ENCODE measurements at regions not wholly inside any gene's neighbourhood (a gene's known extent, or its start where the extent isn't known, plus 50 kb on each side); places are given as distances from the start of the nearest gene placed in this dataset.
A peak's percentile ranks its signal among the peaks of the same experiment; 100 is the strongest.

- TF ChIP-seq SRSF4 (IDR thresholded peaks at IDR 0.05; ENCODE audit: low read depth, low read length, poor library complexity, severe bottlenecking) (no peak), ZNF3 (CRISPR knock-in tag; IDR thresholded peaks at IDR 0.05) (no peak), ZNF446 (CRISPR knock-in tag; IDR thresholded peaks at IDR 0.05) (no peak), STAG1 (CRISPR knock-in tag; IDR thresholded peaks at IDR 0.05) (peak; percentile 27; the same call in 1 of the 2 replicates), SMC3 (IDR thresholded peaks at IDR 0.05; ENCODE audit: low read length) (0 out of 2 replicates have a peak, but pooled peaks have one; percentile 35), CTCF (CRISPR knock-in tag; IDR thresholded peaks at IDR 0.05) (peak; percentile 31), PTBP1 (IDR thresholded peaks at IDR 0.05; ENCODE audit: low read depth, low read length, poor library complexity, severe bottlenecking) (no peak)
- Histone ChIP-seq H3K9me3 (ENCODE audit: low read length) (no peaks in the 10 kb centered on the region), H3K79me2 (ENCODE audit: insufficient read depth, low read length) (no peaks in the 10 kb centered on the region), H3K27me3 (ENCODE audit: control insufficient read depth in 1 of 2, insufficient read depth in 2 of 2, low read length in 2 of 2) (no peaks in the 10 kb centered on the region), H3K4me3 (replicated peaks in 1 of 3; ENCODE audit: insufficient read depth in 1 of 3, low read depth in 2 of 3, low read length in 3 of 3) (no peak overlapping the region), H2AFZ (ENCODE audit: low read length) (no peak overlapping the region), H3K4me2 (ENCODE audit: low read depth, low read length) (no peak overlapping the region), H3K9ac (ENCODE audit: insufficient read depth, low read depth, low read length) (no peak overlapping the region), H3K36me3 (replicated peaks in 1 of 2; ENCODE audit: control insufficient read depth in 1 of 2, insufficient read depth in 2 of 2, low read length in 2 of 2) (no peaks in the 10 kb centered on the region), H3K27ac (ENCODE audit: extremely low read length, insufficient read depth, low read length) (no peak overlapping the region), H3K4me1 (ENCODE audit: insufficient read depth, low read length) (no peaks in the 10 kb centered on the region), H4K20me1 (ENCODE audit: insufficient read depth, low read length) (no peaks in the 10 kb centered on the region)
- no TSS peak for BruUV-seq (replicated peaks)
- FAIRE-seq (peak; percentile 52), ATAC-seq (peak; percentile 51; the same call in 2 of the 3 replicates), DNase-seq (ENCODE audit: low spot score) (peak; percentile 18)
- ChIA-PET POLR2A (no interaction called here), CTCF (ENCODE audit: low intra/inter-chr PET ratio, low total read pairs) (interaction anchor here (1.2 kb wide), 1 partner anchor 744 kb away, joined by 3 read pairs; the partner anchor contains the start of gene HCN1)
- in situ Hi-C loops (cut with HindIII; ENCODE audit: extremely low pct_ligation_motif_present, low pct_unique_long_range_greater_than_20kb) = no loop called here
- intact Hi-C loops (cut with micrococcal nuclease; ENCODE audit: unreplicated experiment) = loop anchor here (1.0 kb wide), 1 partner anchor 569 kb away; no protein-coding TSS in a partner anchor
- 0% methylated on average over 1 of the region's 1 CpG for WGBS (ENCODE audit: low lambda C conversion rate)
Measured at GRCh38 chr5:44952376-44952775, 143.6 kb downstream of the MRPS30 start.

- BruUV-seq (replicated peaks) = no TSS peak
- TF ChIP-seq CEBPZ (IDR thresholded peaks at IDR 0.05; ENCODE audit: low read length) = no peak
- no peak for TF ChIP-seq BORCS8-MEF2B (CRISPR knock-in tag; IDR thresholded peaks at IDR 0.05)
- no peak for TF ChIP-seq FOSL2 (CRISPR knock-in tag; IDR thresholded peaks at IDR 0.05)
- no peak for TF ChIP-seq SETDB1 (CRISPR knock-in tag; IDR thresholded peaks at IDR 0.05; ENCODE audit: borderline replicate concordance)
- TF ChIP-seq NKX3-1 (CRISPR knock-in tag; IDR thresholded peaks at IDR 0.05) = no peak
- TF ChIP-seq FIP1L1 (IDR thresholded peaks at IDR 0.05; ENCODE audit: borderline replicate concordance, insufficient read depth, low read depth, low read length) = no peak
- no peak for TF ChIP-seq MTF1 (CRISPR knock-in tag; IDR thresholded peaks at IDR 0.05)
- no peak for TF ChIP-seq ZNF776 (CRISPR knock-in tag; IDR thresholded peaks at IDR 0.05)
- TF ChIP-seq ZKSCAN8 (CRISPR knock-in tag; IDR thresholded peaks at IDR 0.05; ENCODE audit: borderline replicate concordance) = no peak
Measured at GRCh38 chr5:44953078-44953477, 144.3 kb downstream of the MRPS30 start.

More at GRCh38 chr5:44953078-44953477, 144.3 kb downstream of the MRPS30 start:
- Histone ChIP-seq H3K27me3 (ENCODE audit: control insufficient read depth in 1 of 2, insufficient read depth in 2 of 2, low read length in 2 of 2) (no peaks in the 10 kb centered on the region), H3K9ac (ENCODE audit: insufficient read depth, low read depth, low read length) (no peak overlapping the region), H2AFZ (ENCODE audit: low read length) (no peak overlapping the region), H3K27ac (ENCODE audit: extremely low read length, insufficient read depth, low read length) (no peak overlapping the region), H3K79me2 (ENCODE audit: insufficient read depth, low read length) (no peaks in the 10 kb centered on the region), H4K20me1 (ENCODE audit: insufficient read depth, low read length) (no peaks in the 10 kb centered on the region), H3K4me2 (ENCODE audit: low read depth, low read length) (no peak overlapping the region), H3K36me3 (replicated peaks in 1 of 2; ENCODE audit: control insufficient read depth in 1 of 2, insufficient read depth in 2 of 2, low read length in 2 of 2) (no peaks in the 10 kb centered on the region), H3K4me3 (replicated peaks in 1 of 3; ENCODE audit: insufficient read depth in 1 of 3, low read depth in 2 of 3, low read length in 3 of 3) (no peak overlapping the region), H3K9me3 (ENCODE audit: low read length) (no peaks in the 10 kb centered on the region), H3K4me1 (ENCODE audit: insufficient read depth, low read length) (no peaks in the 10 kb centered on the region)
- POLR2A ChIA-PET = no interaction called here
- CTCF ChIA-PET (ENCODE audit: low intra/inter-chr PET ratio, low total read pairs) = interaction anchor here (1.2 kb wide), 1 partner anchor 743 kb away, joined by 3 read pairs; the partner anchor contains the start of gene HCN1
- ATAC-seq (no peak), FAIRE-seq (no peak), DNase-seq (ENCODE audit: low spot score) (no peak)
- in situ Hi-C loops (cut with HindIII; ENCODE audit: extremely low pct_ligation_motif_present, low pct_unique_long_range_greater_than_20kb) (no loop called here), intact Hi-C loops (cut with micrococcal nuclease; ENCODE audit: unreplicated experiment) (no loop called here)
- 0% methylated on average over 2 of the region's 2 CpGs for WGBS (ENCODE audit: low lambda C conversion rate)
